DND-41 (cell line): ENCODE measurements at regions not wholly inside any gene's neighbourhood (a gene's known extent, or its start where the extent isn't known, plus 50 kb on each side); places are given as distances from the start of the nearest gene placed in this dataset.

Experiments used
- EZH2 ChIP-seq: IDR thresholded peaks from 3 replicates; pipeline ENCODE4 v1.6.1; 2012; ENCODE audit warnings: borderline replicate concordance, low read depth, mild to moderate bottlenecking, moderate library complexity, low read length, inconsistent platforms; ENCODE audit not compliant: severe bottlenecking
- TF ChIP-seq, protein P1 (sequence below): IDR thresholded peaks from 2 replicates; pipeline ENCODE4 v1.5.1; 2012; ENCODE audit warnings: borderline replicate concordance, low read length, moderate library complexity, mild to moderate bottlenecking; ENCODE audit not compliant: poor library complexity, severe bottlenecking; ENCODE audit errors: extremely low read depth

GRCh38 chr11:116421529-116422185 lies 351.1 kb downstream of the BUD13 start:
- no peak for TF ChIP-seq EZH2
- TF ChIP-seq, protein P1, sequence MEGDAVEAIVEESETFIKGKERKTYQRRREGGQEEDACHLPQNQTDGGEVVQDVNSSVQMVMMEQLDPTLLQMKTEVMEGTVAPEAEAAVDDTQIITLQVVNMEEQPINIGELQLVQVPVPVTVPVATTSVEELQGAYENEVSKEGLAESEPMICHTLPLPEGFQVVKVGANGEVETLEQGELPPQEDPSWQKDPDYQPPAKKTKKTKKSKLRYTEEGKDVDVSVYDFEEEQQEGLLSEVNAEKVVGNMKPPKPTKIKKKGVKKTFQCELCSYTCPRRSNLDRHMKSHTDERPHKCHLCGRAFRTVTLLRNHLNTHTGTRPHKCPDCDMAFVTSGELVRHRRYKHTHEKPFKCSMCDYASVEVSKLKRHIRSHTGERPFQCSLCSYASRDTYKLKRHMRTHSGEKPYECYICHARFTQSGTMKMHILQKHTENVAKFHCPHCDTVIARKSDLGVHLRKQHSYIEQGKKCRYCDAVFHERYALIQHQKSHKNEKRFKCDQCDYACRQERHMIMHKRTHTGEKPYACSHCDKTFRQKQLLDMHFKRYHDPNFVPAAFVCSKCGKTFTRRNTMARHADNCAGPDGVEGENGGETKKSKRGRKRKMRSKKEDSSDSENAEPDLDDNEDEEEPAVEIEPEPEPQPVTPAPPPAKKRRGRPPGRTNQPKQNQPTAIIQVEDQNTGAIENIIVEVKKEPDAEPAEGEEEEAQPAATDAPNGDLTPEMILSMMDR = no peak
